ENCODE measurements at regions not wholly inside any gene's neighbourhood (a gene's known extent, or its start where the extent isn't known, plus 50 kb on each side); places are given as distances from the start of the nearest gene placed in this dataset.
A peak's percentile ranks its signal among the peaks of the same experiment; 100 is the strongest.

- no peak overlapping the region for H3K4me3 ChIP-seq (replicated peaks; ENCODE audit: low read depth, low read length)
- TF ChIP-seq CTCF (IDR thresholded peaks at IDR 0.05; ENCODE audit: insufficient read depth, low read length, poor library complexity, severe bottlenecking) = no peak
- H3K27me3 ChIP-seq (replicated peaks; ENCODE audit: control insufficient read depth, insufficient read depth, low read length) = no peaks in the 10 kb centered on the region; the same call in 1 of the 2 replicates
- H3K36me3 ChIP-seq (ENCODE audit: control insufficient read depth, insufficient read depth, low read length) = no peaks in the 10 kb centered on the region
- no peak for DNase-seq (ENCODE audit: extremely low read depth, insufficient read length)
Measured at GRCh38 chr16:85170066-85170491, 57.8 kb upstream of the CIBAR2 start.

GRCh38 chr16:85170590-85171003, 58.3 kb upstream of the CIBAR2 start:
- Histone ChIP-seq H3K27me3 (replicated peaks; ENCODE audit: control insufficient read depth, insufficient read depth, low read length) (no peaks in the 10 kb centered on the region; the same call in 1 of the 2 replicates), H3K4me3 (replicated peaks; ENCODE audit: low read depth, low read length) (no peak overlapping the region), H3K36me3 (ENCODE audit: control insufficient read depth, insufficient read depth, low read length) (no peaks in the 10 kb centered on the region)
- TF ChIP-seq CTCF (IDR thresholded peaks at IDR 0.05; ENCODE audit: insufficient read depth, low read length, poor library complexity, severe bottlenecking) = no peak
- no peak for DNase-seq (ENCODE audit: extremely low read depth, insufficient read length)

- H3K4me3 ChIP-seq (replicated peaks; ENCODE audit: low read depth, low read length) = no peak overlapping the region
- TF ChIP-seq CTCF (IDR thresholded peaks at IDR 0.05; ENCODE audit: insufficient read depth, low read length, poor library complexity, severe bottlenecking) = no peak
- DNase-seq (ENCODE audit: extremely low read depth, insufficient read length) = no peak
Measured at GRCh38 chr16:85171004-85171758, 58.9 kb upstream of the CIBAR2 start.

GRCh38 chr16:85171759-85172454, 59.6 kb upstream of the CIBAR2 start:
- TF ChIP-seq CTCF (IDR thresholded peaks at IDR 0.05; ENCODE audit: insufficient read depth, low read length, poor library complexity, severe bottlenecking) = no peak
- peak overlapping the region; percentile 43 for H3K4me3 ChIP-seq (replicated peaks; ENCODE audit: low read depth, low read length)

More at GRCh38 chr16:85171004-85171758, 58.9 kb upstream of the CIBAR2 start:
- Histone ChIP-seq H3K36me3 (ENCODE audit: control insufficient read depth, insufficient read depth, low read length) (no peaks in the 10 kb centered on the region), H3K27me3 (replicated peaks; ENCODE audit: control insufficient read depth, insufficient read depth, low read length) (no peaks in the 10 kb centered on the region)

GRCh38 chr16:85172455-85173145, 60.3 kb upstream of the CIBAR2 start:
- Histone ChIP-seq H3K27me3 (replicated peaks; ENCODE audit: control insufficient read depth, insufficient read depth, low read length) (no peaks in the 10 kb centered on the region), H3K4me3 (replicated peaks; ENCODE audit: low read depth, low read length) (peak overlapping the region; percentile 43), H3K36me3 (ENCODE audit: control insufficient read depth, insufficient read depth, low read length) (no peaks in the 10 kb centered on the region; the same call in 1 of the 2 replicates)
- no peak for DNase-seq (ENCODE audit: extremely low read depth, insufficient read length)
- peak; percentile 55 for TF ChIP-seq CTCF (IDR thresholded peaks at IDR 0.05; ENCODE audit: insufficient read depth, low read length, poor library complexity, severe bottlenecking)

More at GRCh38 chr16:85171759-85172454, 59.6 kb upstream of the CIBAR2 start:
- no peak for DNase-seq (ENCODE audit: extremely low read depth, insufficient read length)
- no peaks in the 10 kb centered on the region for H3K27me3 ChIP-seq (replicated peaks; ENCODE audit: control insufficient read depth, insufficient read depth, low read length)
- no peaks in the 10 kb centered on the region; the same call in 1 of the 2 replicates for H3K36me3 ChIP-seq (ENCODE audit: control insufficient read depth, insufficient read depth, low read length)
